Hindlimb muscle (tissue), 1 donor: ENCODE measurements at regions not wholly inside any gene's neighbourhood (a gene's known extent, or its start where the extent isn't known, plus 50 kb on each side); places are given as distances from the start of the nearest gene placed in this dataset.
"Not testable (repeated sequence)": the region's sequence is repeated elsewhere in the genome, so short reads cannot be mapped to it uniquely, and the experiment has no call there.

Experiments used
- DNase-seq: peaks from one replicate; pipeline ENCODE4 v3.0.0-alpha.2; 2013

GRCh38 chr7:152905949-152906348 is 146.4 kb downstream of the ACTR3B start:
- DNase-seq: no peak

GRCh38 chr7:152907042-152907761 is 147.7 kb downstream of the ACTR3B start:
- DNase-seq: no peak

- DNase-seq: no peak
Observed at GRCh38 chr7:152909280-152909679, 149.7 kb downstream of the ACTR3B start.

GRCh38 chr7:152909683-152910544 is 150.4 kb downstream of the ACTR3B start:
- DNase-seq: no peak

- no peak for DNase-seq
Observed at GRCh38 chr7:152910545-152911225, 151.1 kb downstream of the ACTR3B start.

- no peak for DNase-seq
Observed at GRCh38 chr7:152911226-152911560, 151.6 kb downstream of the ACTR3B start.

GRCh38 chr7:152911922-152912321 is 152.4 kb downstream of the ACTR3B start:
- DNase-seq: no peak

- no peak for DNase-seq
Observed at GRCh38 chr7:152912511-152912910, 153.0 kb downstream of the ACTR3B start.

GRCh38 chr7:152913492-152913891 is 153.9 kb downstream of the ACTR3B start:
- no peak for DNase-seq

- DNase-seq: no peak
Observed at GRCh38 chr7:152914014-152914844, 154.7 kb downstream of the ACTR3B start.

- not testable (repeated sequence) for DNase-seq
Observed at GRCh38 chr7:152914845-152915102, 155.2 kb downstream of the ACTR3B start.

GRCh38 chr7:152922318-152923081 is 162.9 kb downstream of the ACTR3B start:
- no peak for DNase-seq

GRCh38 chr7:152923711-152924110 is 164.2 kb downstream of the ACTR3B start:
- no peak for DNase-seq

- no peak for DNase-seq
Observed at GRCh38 chr7:152924238-152924637, 164.7 kb downstream of the ACTR3B start.

GRCh38 chr7:152924826-152925411 is 165.4 kb downstream of the ACTR3B start:
- DNase-seq: no peak

- DNase-seq: no peak
Observed at GRCh38 chr7:152925412-152926147, 166.0 kb downstream of the ACTR3B start.

GRCh38 chr7:152931633-152932032 is 172.1 kb downstream of the ACTR3B start:
- no peak for DNase-seq

GRCh38 chr7:152937282-152937681 is 177.7 kb downstream of the ACTR3B start:
- DNase-seq: no peak

GRCh38 chr7:152946616-152947015 is 187.1 kb downstream of the ACTR3B start:
- not testable (repeated sequence) for DNase-seq

GRCh38 chr7:152947686-152948085 is 188.1 kb downstream of the ACTR3B start:
- no peak for DNase-seq

GRCh38 chr7:152949253-152949652 is 189.7 kb downstream of the ACTR3B start:
- DNase-seq: no peak
